Keratinocyte (primary cell): ENCODE measurements at regions not wholly inside any gene's neighbourhood (a gene's known extent, or its start where the extent isn't known, plus 50 kb on each side); places are given as distances from the start of the nearest gene placed in this dataset.

Source experiments
- DNase-seq: peaks from one replicate; pipeline ENCODE4 v3.0.0-alpha.2; 2011; ENCODE audit warnings: low read depth, missing footprints, low spot score
- FAIRE-seq: peaks from 2 replicates; lab custom pipeline; 2011; peaks lifted over from hg19 to GRCh38; lab: Jason Lieb, UNC
- H2AFZ ChIP-seq: 2 replicates; pipeline ENCODE4 v1.6.0; 2012; ENCODE audit warnings: low read length, control low read depth, inconsistent platforms; ENCODE audit not compliant: control insufficient read depth
- H3K27ac ChIP-seq: 2 replicates; pipeline ENCODE4 v1.5.1; 2011; ENCODE audit warnings: low read length; ENCODE audit not compliant: control insufficient read depth, insufficient read depth
- H3K27me3 ChIP-seq: 3 replicates; pipeline ENCODE4 v1.6.0; 2011; ENCODE audit warnings: low read length; ENCODE audit not compliant: control insufficient read depth, insufficient read depth; ENCODE audit errors: extremely low read depth
- H3K36me3 ChIP-seq, 2 experiments: 2 replicates in 1 of 2; 3 replicates in 1 of 2; pipeline ENCODE4 v1.5.1; 2011; ENCODE audit warnings: low read length in 2 of 2, mild to moderate bottlenecking in 1 of 2; ENCODE audit not compliant: control insufficient read depth in 2 of 2, insufficient read depth in 2 of 2; ENCODE audit errors: extremely low read depth in 1 of 2
- H3K4me1 ChIP-seq: 3 replicates; pipeline ENCODE4 v1.5.1; 2011; ENCODE audit warnings: low read length; ENCODE audit not compliant: control insufficient read depth, insufficient read depth; ENCODE audit errors: extremely low read depth
- H3K4me2 ChIP-seq: 3 replicates; pipeline ENCODE4 v1.6.0; 2011; ENCODE audit warnings: low read depth, low read length; ENCODE audit not compliant: control insufficient read depth, insufficient read depth; ENCODE audit errors: extremely low read depth
- H3K4me3 ChIP-seq, 3 experiments: fragments of 200-600 bp in 1 of 3; sonication (generic) in 1 of 3; 2 replicates in 2 of 3; 3 replicates in 1 of 3; pipeline ENCODE4 v1.5.1; 2011 to 2016; ENCODE audit warnings: low read length in 3 of 3, mild to moderate bottlenecking in 3 of 3, control low read depth in 2 of 3, inconsistent platforms in 1 of 3, low read depth in 1 of 3, mixed read lengths in 1 of 3, mixed run types in 1 of 3, moderate library complexity in 1 of 3; ENCODE audit not compliant: control insufficient read depth in 2 of 3, insufficient read depth in 2 of 3; ENCODE audit errors: extremely low read depth in 1 of 3
- H3K79me2 ChIP-seq: 2 replicates; pipeline ENCODE4 v1.6.0; 2012; ENCODE audit warnings: low read length; ENCODE audit not compliant: control insufficient read depth, insufficient read depth
- H3K9ac ChIP-seq: 3 replicates; pipeline ENCODE4 v1.6.0; 2011; ENCODE audit warnings: low read length; ENCODE audit not compliant: control insufficient read depth, insufficient read depth; ENCODE audit errors: extremely low read depth
- H3K9me1 ChIP-seq: 3 replicates; pipeline ENCODE4 v1.6.0; 2011; ENCODE audit warnings: low read length; ENCODE audit not compliant: control insufficient read depth, insufficient read depth; ENCODE audit errors: extremely low read depth
- H3K9me3 ChIP-seq: 2 replicates; pipeline ENCODE4 v1.5.1; 2012; ENCODE audit warnings: low read depth, low read length; ENCODE audit not compliant: control insufficient read depth
- H4K20me1 ChIP-seq: 3 replicates; pipeline ENCODE4 v1.6.0; 2011; ENCODE audit warnings: low read length; ENCODE audit not compliant: control insufficient read depth, insufficient read depth; ENCODE audit errors: extremely low read depth
- EZH2 ChIP-seq: IDR thresholded peaks from one replicate; pipeline ENCODE4 v1.6.1; 2012; ENCODE audit warnings: inconsistent platforms, mild to moderate bottlenecking, low read length, moderate library complexity
- dilution Hi-C: fragments of 300-500 bp; cut with MboI; formaldehyde crosslinking; loops from one replicate; pipeline ENCODE4 v1.7.0; 2020; ENCODE audit warnings: low sequenced_read_pairs; ENCODE audit not compliant: extremely low pct_ligation_motif_present
- TF ChIP-seq, protein P1 (sequence below), 3 experiments: IDR thresholded peaks in 1 of 3; conservative IDR thresholded peaks in 1 of 3; optimal IDR thresholded peaks in 1 of 3; 2 replicates in 2 of 3; 3 replicates in 1 of 3; pipeline versions ENCODE3 to v1.5.1; 2011; ENCODE audit warnings: low read length in 3 of 3, mild to moderate bottlenecking in 3 of 3, moderate library complexity in 2 of 3, control low read depth in 1 of 3, inconsistent platforms in 1 of 3; ENCODE audit not compliant: insufficient read depth in 2 of 3; ENCODE audit errors: extremely low read depth in 1 of 3

DNA sequence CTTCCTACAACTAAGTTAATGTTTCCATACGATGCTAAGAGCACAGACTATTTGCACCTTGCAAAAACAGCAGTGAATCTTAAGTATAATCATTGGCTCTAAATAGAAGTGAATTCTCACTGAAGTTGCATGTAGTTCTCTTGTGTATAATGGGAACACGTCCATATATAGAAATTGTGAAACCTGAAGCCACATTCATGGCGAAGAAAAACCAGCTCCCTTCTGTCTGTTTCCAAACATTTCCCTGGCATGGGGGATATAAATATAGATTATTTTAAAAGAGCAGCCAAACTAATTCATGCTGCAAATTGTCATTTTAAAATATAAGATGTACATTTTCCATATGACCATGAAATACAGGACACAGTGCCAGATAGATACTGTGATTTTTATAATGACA, 71.1 kb downstream of the TRAM1L1 start:
- no peak for DNase-seq
- dilution Hi-C loops: no loop called here
- TF ChIP-seq EZH2: no peak
- TF ChIP-seq, protein P1, sequence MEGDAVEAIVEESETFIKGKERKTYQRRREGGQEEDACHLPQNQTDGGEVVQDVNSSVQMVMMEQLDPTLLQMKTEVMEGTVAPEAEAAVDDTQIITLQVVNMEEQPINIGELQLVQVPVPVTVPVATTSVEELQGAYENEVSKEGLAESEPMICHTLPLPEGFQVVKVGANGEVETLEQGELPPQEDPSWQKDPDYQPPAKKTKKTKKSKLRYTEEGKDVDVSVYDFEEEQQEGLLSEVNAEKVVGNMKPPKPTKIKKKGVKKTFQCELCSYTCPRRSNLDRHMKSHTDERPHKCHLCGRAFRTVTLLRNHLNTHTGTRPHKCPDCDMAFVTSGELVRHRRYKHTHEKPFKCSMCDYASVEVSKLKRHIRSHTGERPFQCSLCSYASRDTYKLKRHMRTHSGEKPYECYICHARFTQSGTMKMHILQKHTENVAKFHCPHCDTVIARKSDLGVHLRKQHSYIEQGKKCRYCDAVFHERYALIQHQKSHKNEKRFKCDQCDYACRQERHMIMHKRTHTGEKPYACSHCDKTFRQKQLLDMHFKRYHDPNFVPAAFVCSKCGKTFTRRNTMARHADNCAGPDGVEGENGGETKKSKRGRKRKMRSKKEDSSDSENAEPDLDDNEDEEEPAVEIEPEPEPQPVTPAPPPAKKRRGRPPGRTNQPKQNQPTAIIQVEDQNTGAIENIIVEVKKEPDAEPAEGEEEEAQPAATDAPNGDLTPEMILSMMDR (optimal IDR thresholded peaks at IDR 0.05 in 1 of 3, IDR thresholded peaks at IDR 0.05 in 1 of 3, conservative IDR thresholded peaks at IDR 0.05 in 1 of 3; ENCODE audit: extremely low read depth in 1 of 3, insufficient read depth in 2 of 3, low read length in 3 of 3): no peak
- no peaks in the 10 kb centered on the region for H3K36me3 ChIP-seq
- no peaks in the 10 kb centered on the region for H3K27me3 ChIP-seq
- no peak overlapping the region for H3K4me2 ChIP-seq
- H3K9me3 ChIP-seq: no peaks in the 10 kb centered on the region
- FAIRE-seq: no peak
- H2AFZ ChIP-seq: no peak overlapping the region
- no peaks in the 10 kb centered on the region for H4K20me1 ChIP-seq
- no peak overlapping the region for H3K27ac ChIP-seq
- no peak overlapping the region for H3K4me3 ChIP-seq
- H3K9me1 ChIP-seq: no peaks in the 10 kb centered on the region
- no peaks in the 10 kb centered on the region for H3K79me2 ChIP-seq
- H3K4me1 ChIP-seq: no peaks in the 10 kb centered on the region
- H3K9ac ChIP-seq: no peak overlapping the region

DNA sequence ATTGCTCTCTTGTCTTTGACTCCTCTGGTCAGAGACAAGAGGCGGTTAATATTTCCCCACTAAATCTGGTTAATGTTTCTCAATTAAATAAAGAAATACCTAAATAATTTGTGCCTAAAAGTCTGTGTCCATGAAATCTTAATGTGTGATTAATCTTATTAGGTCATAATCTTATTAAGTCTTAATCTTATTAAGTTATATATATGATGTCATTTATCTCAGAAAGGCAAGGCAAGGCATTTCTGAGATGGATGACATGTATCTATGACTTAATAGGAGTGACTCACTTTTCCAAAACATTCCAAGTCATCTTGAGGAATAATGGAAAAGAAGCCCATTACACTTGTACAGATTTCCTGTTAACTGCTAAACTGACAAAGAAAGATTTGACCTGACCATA, 74.7 kb downstream of the TRAM1L1 start:
- Histone ChIP-seq H2AFZ (no peak overlapping the region), H3K27me3 (no peaks in the 10 kb centered on the region), H3K79me2 (no peaks in the 10 kb centered on the region), H3K9me1 (no peaks in the 10 kb centered on the region), H3K4me1 (no peaks in the 10 kb centered on the region), H3K9me3 (no peaks in the 10 kb centered on the region), H3K36me3 (no peaks in the 10 kb centered on the region), H3K9ac (no peak overlapping the region), H3K4me2 (no peak overlapping the region), H4K20me1 (no peaks in the 10 kb centered on the region), H3K4me3 (no peak overlapping the region), H3K27ac (no peak overlapping the region)
- DNase-seq: no peak
- dilution Hi-C loops: no loop called here
- no peak for FAIRE-seq
- TF ChIP-seq, protein P1 (optimal IDR thresholded peaks at IDR 0.05 in 1 of 3, IDR thresholded peaks at IDR 0.05 in 1 of 3, conservative IDR thresholded peaks at IDR 0.05 in 1 of 3; ENCODE audit: extremely low read depth in 1 of 3, insufficient read depth in 2 of 3, low read length in 3 of 3): no peak
- no peak for TF ChIP-seq EZH2
